ENCODE measurements at regions not wholly inside any gene's neighbourhood (a gene's known extent, or its start where the extent isn't known, plus 50 kb on each side); places are given as distances from the start of the nearest gene placed in this dataset.

- Histone ChIP-seq H3K4ac (ENCODE audit: low read depth, low read length) (no peak overlapping the region), H2BK12ac (ENCODE audit: insufficient read length, low read depth, low read length) (no peak overlapping the region), H4K91ac (ENCODE audit: insufficient read length, low read depth, low read length) (no peak overlapping the region), H3K4me2 (ENCODE audit: insufficient read depth, insufficient read length, low read length) (no peak overlapping the region), H3T11ph (ENCODE audit: low read length) (no peak overlapping the region), H3K79me1 (ENCODE audit: insufficient read depth, low read depth, low read length, poor library complexity, severe bottlenecking) (no peaks in the 10 kb centered on the region), H2BK120ac (ENCODE audit: low read depth, low read length, poor library complexity, severe bottlenecking) (no peak overlapping the region), H3K9ac (ENCODE audit: extremely low read depth, insufficient read length, low read length) (no peak overlapping the region), H3K23me2 (ENCODE audit: insufficient read length, low read depth, low read length, poor library complexity, severe bottlenecking) (no peaks in the 10 kb centered on the region), H3K79me2 (ENCODE audit: insufficient read depth, low read length) (no peaks in the 10 kb centered on the region), H3K27me3 (ENCODE audit: insufficient read depth, low read length) (no peaks in the 10 kb centered on the region), H2AFZ (ENCODE audit: low read length) (no peak overlapping the region), H3K9me3 (ENCODE audit: control insufficient read depth, low read depth, low read length) (no peaks in the 10 kb centered on the region), H4K8ac (replicated peaks; ENCODE audit: insufficient read length, low read depth, low read length) (no peak overlapping the region), H3K56ac (ENCODE audit: insufficient read length, low read depth, low read length) (no peak overlapping the region), H2BK20ac (ENCODE audit: low read depth, low read length, poor library complexity, severe bottlenecking) (no peak overlapping the region), H3K14ac (ENCODE audit: insufficient read depth, low read length) (no peak overlapping the region), H3K27ac (ENCODE audit: insufficient read length, low read depth, low read length) (no peak overlapping the region), H2BK15ac (ENCODE audit: low read depth, low read length) (no peak overlapping the region), H4K20me1 (ENCODE audit: control insufficient read depth, insufficient read depth, insufficient read length) (no peaks in the 10 kb centered on the region), H2AK5ac (ENCODE audit: insufficient read length, low read length) (no peak overlapping the region), H3K18ac (ENCODE audit: insufficient read length, low read depth, low read length) (no peak overlapping the region), H3K23ac (ENCODE audit: insufficient read length, low read depth, low read length) (no peak overlapping the region), H2BK5ac (ENCODE audit: insufficient read length, low read length) (no peak overlapping the region), H3K4me1 (ENCODE audit: insufficient read depth, low read length) (no peaks in the 10 kb centered on the region), H4K5ac (ENCODE audit: insufficient read length, low read depth, low read length) (no peak overlapping the region)
- DNase-seq, result no peak
- Mint-ChIP-seq H3K4me3 (no peak overlapping the region), H3K27ac (no peak overlapping the region), H3K27me3 (ENCODE audit: low read depth) (peaks cover 11% of the 10 kb centered on the region), H3K36me3 (ENCODE audit: insufficient read depth in 1 of 3, low read depth in 3 of 3) (no peaks in the 10 kb centered on the region), H3K9me3 (no peaks in the 10 kb centered on the region), H3K4me1 (peaks cover 9 to 29% of the 10 kb centered on the region in 2 experiments)
- no CpG with 5 or more reads among the region's 14 CpGs for WGBS (ENCODE audit: extremely low coverage, insufficient read length, low lambda C conversion rate)
- no peak for TF ChIP-seq CTCF (conservative IDR thresholded peaks at IDR 0.05)
These were observed 80.6 kb upstream of the PRR20G start for GRCh38 chr3:127368186-127369032.
